ENCODE measurements at regions not wholly inside any gene's neighbourhood (a gene's known extent, or its start where the extent isn't known, plus 50 kb on each side); places are given as distances from the start of the nearest gene placed in this dataset.
A peak's percentile ranks its signal among the peaks of the same experiment; 100 is the strongest.

- H3K9me3 ChIP-seq (ENCODE audit: insufficient read depth, low read depth, low read length), result no peaks in the 10 kb centered on the region
- DNase-seq (ENCODE audit: low read depth) (no peak), FAIRE-seq (no peak)
- H3K27ac ChIP-seq (ENCODE audit: low read depth, low read length), result no peak overlapping the region
- Mint-ChIP-seq H3K4me1 (ENCODE audit: low read depth, unreplicated experiment) (no peaks in the 10 kb centered on the region), H3K27ac (ENCODE audit: unreplicated experiment) (no peak overlapping the region), H3K27me3 (ENCODE audit: low read depth, unreplicated experiment) (no peaks in the 10 kb centered on the region), H3K4me3 (ENCODE audit: unreplicated experiment) (no peak overlapping the region), H3K9me3 (ENCODE audit: unreplicated experiment) (peaks cover 4% of the 10 kb centered on the region), H3K36me3 (ENCODE audit: low read depth, unreplicated experiment) (no peaks in the 10 kb centered on the region)
- no peak overlapping the region for H2AFZ ChIP-seq (ENCODE audit: low read depth, low read length)
- H4K20me1 ChIP-seq (ENCODE audit: insufficient read depth, low read length), result no peaks in the 10 kb centered on the region
- H3K79me2 ChIP-seq (ENCODE audit: insufficient read depth, low read length), result no peaks in the 10 kb centered on the region
- H3K4me3 ChIP-seq (ENCODE audit: insufficient read depth, low read depth, low read length), result no peak overlapping the region
- TF ChIP-seq EZH2 (IDR thresholded peaks at IDR 0.05; ENCODE audit: insufficient read depth, low read length), result no peak
- H3K4me1 ChIP-seq (ENCODE audit: insufficient read depth, low read length), result no peaks in the 10 kb centered on the region
- H3K4me2 ChIP-seq (ENCODE audit: low read length), result no peak overlapping the region
- H3K27me3 ChIP-seq (ENCODE audit: insufficient read depth, low read length), result no peaks in the 10 kb centered on the region
- no peaks in the 10 kb centered on the region for H3K36me3 ChIP-seq (ENCODE audit: insufficient read depth, low read length)
- no peak overlapping the region for H3K9ac ChIP-seq (ENCODE audit: low read length)
Measured at GRCh38 chr7:120039138-120039537, 233.8 kb upstream of the KCND2 start.

GRCh38 chr7:120041798-120042197, 231.2 kb upstream of the KCND2 start:
- Histone ChIP-seq H3K4me1 (ENCODE audit: insufficient read depth, low read length) (no peaks in the 10 kb centered on the region), H3K36me3 (ENCODE audit: insufficient read depth, low read length) (no peaks in the 10 kb centered on the region), H3K27me3 (ENCODE audit: insufficient read depth, low read length) (no peaks in the 10 kb centered on the region), H4K20me1 (ENCODE audit: insufficient read depth, low read length) (no peaks in the 10 kb centered on the region), H2AFZ (ENCODE audit: low read depth, low read length) (no peak overlapping the region), H3K27ac (ENCODE audit: low read depth, low read length) (no peak overlapping the region), H3K79me2 (ENCODE audit: insufficient read depth, low read length) (no peaks in the 10 kb centered on the region), H3K4me2 (ENCODE audit: low read length) (no peak overlapping the region), H3K4me3 (ENCODE audit: insufficient read depth, low read depth, low read length) (no peak overlapping the region), H3K9ac (ENCODE audit: low read length) (no peak overlapping the region), H3K9me3 (ENCODE audit: insufficient read depth, low read depth, low read length) (no peaks in the 10 kb centered on the region)
- Mint-ChIP-seq H3K27ac (ENCODE audit: unreplicated experiment) (no peak overlapping the region), H3K27me3 (ENCODE audit: low read depth, unreplicated experiment) (no peaks in the 10 kb centered on the region), H3K36me3 (ENCODE audit: low read depth, unreplicated experiment) (no peaks in the 10 kb centered on the region), H3K4me1 (ENCODE audit: low read depth, unreplicated experiment) (no peaks in the 10 kb centered on the region), H3K9me3 (ENCODE audit: unreplicated experiment) (peaks cover 4% of the 10 kb centered on the region), H3K4me3 (ENCODE audit: unreplicated experiment) (no peak overlapping the region)
- FAIRE-seq, result no peak
- DNase-seq (ENCODE audit: low read depth), result no peak
- TF ChIP-seq EZH2 (IDR thresholded peaks at IDR 0.05; ENCODE audit: insufficient read depth, low read length), result no peak
- TF ChIP-seq CTCF (IDR thresholded peaks at IDR 0.05; ENCODE audit: insufficient read depth, low read depth, low read length), result no peak

- Mint-ChIP-seq H3K27me3 (ENCODE audit: low read depth, unreplicated experiment) (no peaks in the 10 kb centered on the region), H3K4me1 (ENCODE audit: low read depth, unreplicated experiment) (no peaks in the 10 kb centered on the region), H3K9me3 (ENCODE audit: unreplicated experiment) (peaks cover 4% of the 10 kb centered on the region), H3K27ac (ENCODE audit: unreplicated experiment) (no peak overlapping the region), H3K4me3 (ENCODE audit: unreplicated experiment) (no peak overlapping the region), H3K36me3 (ENCODE audit: low read depth, unreplicated experiment) (no peaks in the 10 kb centered on the region)
- no peak for FAIRE-seq
- TF ChIP-seq EZH2 (IDR thresholded peaks at IDR 0.05; ENCODE audit: insufficient read depth, low read length), result no peak
- no peak for TF ChIP-seq CTCF (IDR thresholded peaks at IDR 0.05; ENCODE audit: insufficient read depth, low read depth, low read length)
- H3K9ac ChIP-seq (ENCODE audit: low read length), result no peak overlapping the region
- no peaks in the 10 kb centered on the region for H3K79me2 ChIP-seq (ENCODE audit: insufficient read depth, low read length)
- H3K27me3 ChIP-seq (ENCODE audit: insufficient read depth, low read length), result no peaks in the 10 kb centered on the region
- no peaks in the 10 kb centered on the region for H3K36me3 ChIP-seq (ENCODE audit: insufficient read depth, low read length)
- H3K4me2 ChIP-seq (ENCODE audit: low read length), result no peak overlapping the region
- H3K9me3 ChIP-seq (ENCODE audit: insufficient read depth, low read depth, low read length), result no peaks in the 10 kb centered on the region
- peak; percentile 44 for DNase-seq (ENCODE audit: low read depth)
- H4K20me1 ChIP-seq (ENCODE audit: insufficient read depth, low read length), result no peaks in the 10 kb centered on the region
- H3K27ac ChIP-seq (ENCODE audit: low read depth, low read length), result no peak overlapping the region
- no peak overlapping the region for H3K4me3 ChIP-seq (ENCODE audit: insufficient read depth, low read depth, low read length)
- H3K4me1 ChIP-seq (ENCODE audit: insufficient read depth, low read length), result no peaks in the 10 kb centered on the region
- no peak overlapping the region for H2AFZ ChIP-seq (ENCODE audit: low read depth, low read length)
Measured at GRCh38 chr7:120043250-120043649, 229.7 kb upstream of the KCND2 start.

All from astrocyte (in vitro differentiated cells and primary cell).